Endodermal cell (in vitro differentiated cells): ENCODE measurements at regions not wholly inside any gene's neighbourhood (a gene's known extent, or its start where the extent isn't known, plus 50 kb on each side); places are given as distances from the start of the nearest gene placed in this dataset.

Experiments
- DNase-seq: peaks from one replicate; pipeline ENCODE4 v3.0.0-alpha.2; 2017
- H3K27ac ChIP-seq: 2 replicates; pipeline ENCODE4 v1.5.1; 2013; ENCODE audit warnings: mild to moderate bottlenecking, low read depth, low read length, moderate library complexity
- H3K27me3 ChIP-seq: 2 replicates; pipeline ENCODE4 v1.6.1; 2013; ENCODE audit warnings: mild to moderate bottlenecking, low read length, moderate library complexity; ENCODE audit not compliant: insufficient read depth, control insufficient read depth, poor library complexity, severe bottlenecking
- H3K36me3 ChIP-seq: 2 replicates; pipeline ENCODE4 v1.7.0; 2013; ENCODE audit warnings: mild to moderate bottlenecking, low read length, moderate library complexity; ENCODE audit not compliant: control insufficient read depth, insufficient read depth
- H3K4me1 ChIP-seq: one replicate; pipeline ENCODE4 v1.7.0; 2013; ENCODE audit warnings: low read length; ENCODE audit not compliant: control insufficient read depth, insufficient read depth
- H3K4me3 ChIP-seq: 2 replicates; pipeline ENCODE4 v1.5.1; 2013; ENCODE audit warnings: mild to moderate bottlenecking, low read length, moderate library complexity
- H3K9ac ChIP-seq: 2 replicates; pipeline ENCODE4 v1.6.1; 2013; ENCODE audit warnings: mild to moderate bottlenecking, low read length, moderate library complexity; ENCODE audit not compliant: poor library complexity, severe bottlenecking; ENCODE audit errors: extremely low read depth
- H3K9me3 ChIP-seq: 2 replicates; pipeline ENCODE4 v1.6.1; 2013; ENCODE audit warnings: mild to moderate bottlenecking, low read length, moderate library complexity; ENCODE audit not compliant: control insufficient read depth
- H3K27ac Mint-ChIP-seq: 2 replicates; pipeline ENCODE4 v1.8.0; 2020; ENCODE audit warnings: mixed read lengths
- H3K27me3 Mint-ChIP-seq: 2 replicates; pipeline ENCODE4 v1.8.0; 2021; ENCODE audit warnings: mild to moderate bottlenecking, mixed read lengths; ENCODE audit not compliant: insufficient read depth
- H3K36me3 Mint-ChIP-seq: 2 replicates; pipeline ENCODE4 v1.8.0; 2020; ENCODE audit warnings: low read depth, mixed read lengths
- H3K4me1 Mint-ChIP-seq: 2 replicates; pipeline ENCODE4 v1.8.0; 2020; ENCODE audit warnings: mixed read lengths
- H3K4me3 Mint-ChIP-seq: 2 replicates; pipeline ENCODE4 v1.8.0; 2020; ENCODE audit warnings: mild to moderate bottlenecking, moderate library complexity, mixed read lengths
- H3K9me3 Mint-ChIP-seq: 2 replicates; pipeline ENCODE4 v1.8.0; 2020; ENCODE audit warnings: mild to moderate bottlenecking, mixed read lengths
- WGBS, 2 experiments: methylation state at CpG; one replicate each; pipeline versions ENCODE4 v1.1.5 to v1.1.7; 2013; ENCODE audit warnings: missing lambda C conversion rate in 2 of 2, mixed read lengths in 1 of 2; ENCODE audit not compliant: insufficient coverage in 1 of 2, insufficient read length in 1 of 2; 5-methylcytosine and 5-hydroxymethylcytosine counted together
- TF ChIP-seq, protein P1 (sequence below): fragments of 200-600 bp; sonication (generic); conservative IDR thresholded peaks from 2 replicates; pipeline ENCODE4 v1.5.0; 2021; ENCODE audit warnings: antibody characterized with exemption, mild to moderate bottlenecking

GRCh38 chr13:112200200-112200599, 133.3 kb downstream of the SOX1 start:
- Histone ChIP-seq H3K27me3 (peaks cover 31% of the 10 kb centered on the region), H3K4me3 (no peak overlapping the region), H3K27ac (no peak overlapping the region), H3K4me1 (no peaks in the 10 kb centered on the region), H3K36me3 (no peaks in the 10 kb centered on the region), H3K9ac (no peak overlapping the region), H3K9me3 (no peaks in the 10 kb centered on the region)
- peaks cover 46% of the 10 kb centered on the region for H3K27me3 Mint-ChIP-seq
- no peak for DNase-seq
- no peaks in the 10 kb centered on the region for H3K9me3 Mint-ChIP-seq
- TF ChIP-seq, protein P1, sequence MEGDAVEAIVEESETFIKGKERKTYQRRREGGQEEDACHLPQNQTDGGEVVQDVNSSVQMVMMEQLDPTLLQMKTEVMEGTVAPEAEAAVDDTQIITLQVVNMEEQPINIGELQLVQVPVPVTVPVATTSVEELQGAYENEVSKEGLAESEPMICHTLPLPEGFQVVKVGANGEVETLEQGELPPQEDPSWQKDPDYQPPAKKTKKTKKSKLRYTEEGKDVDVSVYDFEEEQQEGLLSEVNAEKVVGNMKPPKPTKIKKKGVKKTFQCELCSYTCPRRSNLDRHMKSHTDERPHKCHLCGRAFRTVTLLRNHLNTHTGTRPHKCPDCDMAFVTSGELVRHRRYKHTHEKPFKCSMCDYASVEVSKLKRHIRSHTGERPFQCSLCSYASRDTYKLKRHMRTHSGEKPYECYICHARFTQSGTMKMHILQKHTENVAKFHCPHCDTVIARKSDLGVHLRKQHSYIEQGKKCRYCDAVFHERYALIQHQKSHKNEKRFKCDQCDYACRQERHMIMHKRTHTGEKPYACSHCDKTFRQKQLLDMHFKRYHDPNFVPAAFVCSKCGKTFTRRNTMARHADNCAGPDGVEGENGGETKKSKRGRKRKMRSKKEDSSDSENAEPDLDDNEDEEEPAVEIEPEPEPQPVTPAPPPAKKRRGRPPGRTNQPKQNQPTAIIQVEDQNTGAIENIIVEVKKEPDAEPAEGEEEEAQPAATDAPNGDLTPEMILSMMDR = no peak
- H3K4me1 Mint-ChIP-seq = peaks cover 8% of the 10 kb centered on the region
- H3K27ac Mint-ChIP-seq = no peak overlapping the region
- H3K4me3 Mint-ChIP-seq = no peak overlapping the region
- 91 to 100% methylated on average over 7 to 10 of the region's 10 CpGs for WGBS, 2 experiments
- no peaks in the 10 kb centered on the region for H3K36me3 Mint-ChIP-seq

- H3K4me3 Mint-ChIP-seq = no peak overlapping the region
- 93 to 99% methylated on average over 13 to 19 of the region's 19 CpGs for WGBS, 2 experiments
These were observed 135.3 kb downstream of the SOX1 start for GRCh38 chr13:112202266-112202665.

GRCh38 chr13:112202966-112203365, 136.0 kb downstream of the SOX1 start:
- Mint-ChIP-seq H3K9me3 (no peaks in the 10 kb centered on the region), H3K4me3 (no peak overlapping the region), H3K27ac (no peak overlapping the region), H3K27me3 (peaks cover 52% of the 10 kb centered on the region), H3K36me3 (no peaks in the 10 kb centered on the region), H3K4me1 (peaks cover 11% of the 10 kb centered on the region)
- no peaks in the 10 kb centered on the region for H3K9me3 ChIP-seq
- 73 to 77% methylated on average over 10 of the region's 10 CpGs for WGBS, 2 experiments
- TF ChIP-seq, protein P1 = no peak
- peak overlapping the region; percentile 73 for H3K27ac ChIP-seq
- no peak overlapping the region for H3K9ac ChIP-seq
- no peak overlapping the region for H3K4me3 ChIP-seq
- H3K36me3 ChIP-seq = no peaks in the 10 kb centered on the region
- no peaks in the 10 kb centered on the region for H3K4me1 ChIP-seq
- no peak for DNase-seq
- peaks cover 53% of the 10 kb centered on the region for H3K27me3 ChIP-seq

More at GRCh38 chr13:112202266-112202665, 135.3 kb downstream of the SOX1 start:
- TF ChIP-seq, protein P1 = no peak
- H3K27me3 ChIP-seq = peaks cover 46% of the 10 kb centered on the region
- Mint-ChIP-seq H3K9me3 (no peaks in the 10 kb centered on the region), H3K27me3 (peaks cover 52% of the 10 kb centered on the region), H3K4me1 (peaks cover 11% of the 10 kb centered on the region), H3K36me3 (no peaks in the 10 kb centered on the region), H3K27ac (no peak overlapping the region)
- no peaks in the 10 kb centered on the region for H3K4me1 ChIP-seq
- no peak overlapping the region for H3K27ac ChIP-seq
- H3K4me3 ChIP-seq = no peak overlapping the region
- no peak overlapping the region for H3K9ac ChIP-seq
- H3K9me3 ChIP-seq = no peaks in the 10 kb centered on the region
- DNase-seq = no peak
- no peaks in the 10 kb centered on the region for H3K36me3 ChIP-seq
